Globus pallidus (tissue), 1 donor: ENCODE measurements at regions not wholly inside any gene's neighbourhood (a gene's known extent, or its start where the extent isn't known, plus 50 kb on each side); places are given as distances from the start of the nearest gene placed in this dataset.
"Not testable (repeated sequence)": the region's sequence is repeated elsewhere in the genome, so short reads cannot be mapped to it uniquely, and the experiment has no call there.

ENCODE experiments used
- DNase-seq: peaks from one replicate; pipeline ENCODE4 v3.0.0-alpha.2; 2015; ENCODE audit warnings: low spot score

- DNase-seq, result no peak
Observed at GRCh38 chr3:20729185-20729584, 543.2 kb upstream of the SGO1 start.

- no peak for DNase-seq
Observed at GRCh38 chr3:20726786-20727185, 540.8 kb upstream of the SGO1 start.

GRCh38 chr3:20724241-20724640 is 538.2 kb upstream of the SGO1 start:
- no peak for DNase-seq

- not testable (repeated sequence) for DNase-seq
Observed at GRCh38 chr3:20716425-20716824, 530.4 kb upstream of the SGO1 start.

- no peak for DNase-seq
Observed at GRCh38 chr3:20701641-20702040, 515.6 kb upstream of the SGO1 start.

GRCh38 chr3:20700714-20701113 is 514.7 kb upstream of the SGO1 start:
- DNase-seq, result no peak

GRCh38 chr3:20698896-20699295 is 512.9 kb upstream of the SGO1 start:
- no peak for DNase-seq

GRCh38 chr3:20696388-20697150 is 510.6 kb upstream of the SGO1 start:
- no peak for DNase-seq

- no peak for DNase-seq
Observed at GRCh38 chr3:20692675-20693074, 506.7 kb upstream of the SGO1 start.

GRCh38 chr3:20683910-20684309 is 497.9 kb upstream of the SGO1 start:
- DNase-seq, result no peak

GRCh38 chr3:20682573-20682972 is 496.6 kb upstream of the SGO1 start:
- DNase-seq, result no peak

- DNase-seq, result no peak
Observed at GRCh38 chr3:20680990-20681628, 495.1 kb upstream of the SGO1 start.

GRCh38 chr3:20673866-20674265 is 487.9 kb upstream of the SGO1 start:
- no peak for DNase-seq

- DNase-seq, result no peak
Observed at GRCh38 chr3:20669675-20670074, 483.7 kb upstream of the SGO1 start.

- DNase-seq, result peak; percentile 43
Observed at GRCh38 chr3:20669184-20669583, 483.2 kb upstream of the SGO1 start.

- peak; percentile 29 for DNase-seq
Observed at GRCh38 chr3:20668411-20668810, 482.4 kb upstream of the SGO1 start.

- no peak for DNase-seq
Observed at GRCh38 chr3:20666091-20666490, 480.1 kb upstream of the SGO1 start.

GRCh38 chr3:20658491-20658890 is 472.5 kb upstream of the SGO1 start:
- no peak for DNase-seq

- no peak for DNase-seq
Observed at GRCh38 chr3:20657560-20657959, 471.6 kb upstream of the SGO1 start.

- no peak for DNase-seq
Observed at GRCh38 chr3:20652231-20652986, 466.4 kb upstream of the SGO1 start.

GRCh38 chr3:20648921-20649381 is 462.9 kb upstream of the SGO1 start:
- DNase-seq, result no peak

GRCh38 chr3:20648294-20648693 is 462.3 kb upstream of the SGO1 start:
- DNase-seq, result no peak

- DNase-seq, result no peak
Observed at GRCh38 chr3:20646425-20646824, 460.4 kb upstream of the SGO1 start.
